HG02973 (cell line): ENCODE measurements at regions not wholly inside any gene's neighbourhood (a gene's known extent, or its start where the extent isn't known, plus 50 kb on each side); places are given as distances from the start of the nearest gene placed in this dataset.

Experiments
- ATAC-seq: cut with Tn5 transposase; IDR thresholded peaks from one replicate; pipeline ENCODE4 v1.9.1; 2021; ENCODE audit warnings: moderate library complexity; ENCODE audit not compliant: unreplicated experiment

- no peak for ATAC-seq
Measured at GRCh38 chr10:10294184-10294880, 723.3 kb upstream of the CELF2 start.

GRCh38 chr10:10294881-10295529 is 722.7 kb upstream of the CELF2 start:
- ATAC-seq, result no peak

- no peak for ATAC-seq
Measured at GRCh38 chr10:10295537-10295936, 722.1 kb upstream of the CELF2 start.

- ATAC-seq, result no peak
Measured at GRCh38 chr10:10302689-10303088, 715.0 kb upstream of the CELF2 start.

GRCh38 chr10:10307036-10307435 is 710.6 kb upstream of the CELF2 start:
- no peak for ATAC-seq

- ATAC-seq, result no peak
Measured at GRCh38 chr10:10307551-10307950, 710.1 kb upstream of the CELF2 start.

- ATAC-seq, result no peak
Measured at GRCh38 chr10:10310498-10310897, 707.2 kb upstream of the CELF2 start.

GRCh38 chr10:10311966-10312365 is 705.7 kb upstream of the CELF2 start:
- ATAC-seq, result no peak

GRCh38 chr10:10313149-10313835 is 704.4 kb upstream of the CELF2 start:
- no peak for ATAC-seq

- no peak for ATAC-seq
Measured at GRCh38 chr10:10314626-10315025, 703.0 kb upstream of the CELF2 start.

GRCh38 chr10:10315989-10316388 is 701.7 kb upstream of the CELF2 start:
- ATAC-seq, result no peak

- ATAC-seq, result no peak
Measured at GRCh38 chr10:10317151-10317550, 700.5 kb upstream of the CELF2 start.

- no peak for ATAC-seq
Measured at GRCh38 chr10:10318856-10319255, 698.8 kb upstream of the CELF2 start.

- no peak for ATAC-seq
Measured at GRCh38 chr10:10320956-10321355, 696.7 kb upstream of the CELF2 start.

- no peak for ATAC-seq
Measured at GRCh38 chr10:10326116-10326515, 691.6 kb upstream of the CELF2 start.

- no peak for ATAC-seq
Measured at GRCh38 chr10:10327934-10328333, 689.7 kb upstream of the CELF2 start.

- ATAC-seq, result no peak
Measured at GRCh38 chr10:10330418-10330817, 687.3 kb upstream of the CELF2 start.

GRCh38 chr10:10332786-10333185 is 684.9 kb upstream of the CELF2 start:
- no peak for ATAC-seq

GRCh38 chr10:10333622-10334021 is 684.0 kb upstream of the CELF2 start:
- ATAC-seq, result no peak

GRCh38 chr10:10338339-10338738 is 679.3 kb upstream of the CELF2 start:
- no peak for ATAC-seq

- ATAC-seq, result no peak
Measured at GRCh38 chr10:10346390-10347150, 671.1 kb upstream of the CELF2 start.
